C4-2B (cell line): ENCODE measurements at regions not wholly inside any gene's neighbourhood (a gene's known extent, or its start where the extent isn't known, plus 50 kb on each side); places are given as distances from the start of the nearest gene placed in this dataset.

Experiments
- H3K27ac ChIP-seq: fragments of 450-650 bp; 2 replicates; pipeline ENCODE4 v1.5.1; 2017
- CTCF ChIP-seq: fragments of 450-650 bp; conservative IDR thresholded peaks from 2 replicates; pipeline ENCODE4 v1.5.1; 2017; ENCODE audit warnings: mild to moderate bottlenecking
- ZFX ChIP-seq: fragments of 450-650 bp; IDR thresholded peaks from 2 replicates; pipeline ENCODE4 v1.6.1; 2017

DNA sequence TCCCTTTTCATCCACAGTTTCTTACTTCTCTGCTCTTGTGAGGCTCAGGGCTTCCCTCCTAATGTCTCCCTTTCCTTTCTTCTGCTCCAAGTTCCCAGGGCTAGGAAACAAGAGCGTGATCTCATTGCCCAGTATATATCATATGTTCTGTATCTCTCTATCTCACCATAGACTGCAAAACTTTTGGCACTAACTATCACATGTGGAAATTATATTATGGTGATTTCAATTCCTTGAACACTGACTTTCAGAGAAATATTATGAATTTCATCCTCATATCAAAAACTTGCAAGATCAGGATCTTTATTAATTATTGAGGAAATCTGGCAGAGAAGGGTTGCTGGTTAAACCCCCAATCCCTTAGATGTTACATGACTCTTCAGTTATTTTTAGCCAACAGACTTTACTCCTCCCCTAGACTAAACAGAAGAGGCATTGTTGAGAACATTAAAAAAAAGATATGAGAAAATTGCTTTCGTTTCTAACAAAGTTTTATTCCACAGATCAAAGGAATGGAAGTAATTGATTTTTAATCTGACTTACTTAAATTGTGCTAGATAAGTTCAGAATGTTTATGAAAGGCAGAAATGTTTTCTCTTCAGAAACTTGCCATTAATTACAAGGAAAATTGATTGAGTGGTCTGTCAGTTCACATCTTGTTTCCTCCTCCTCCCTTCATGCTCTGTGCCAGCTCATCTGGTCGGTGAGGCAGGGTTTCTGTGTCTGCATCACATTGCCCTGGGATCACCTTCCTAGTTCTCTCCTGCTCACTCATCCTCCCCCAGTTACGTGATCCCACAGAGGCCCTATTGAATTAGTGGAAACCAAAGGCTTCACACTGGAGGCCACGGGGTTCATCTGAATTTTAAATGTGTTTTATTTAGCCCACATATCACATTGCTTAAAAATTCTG, 378.5 kb downstream of the LMO7 start:
- TF ChIP-seq ZFX: no peak
- TF ChIP-seq CTCF: no peak
- H3K27ac ChIP-seq: no peak overlapping the region

GRCh38 chr13:76012091-76012721, 376.1 kb downstream of the LMO7 start:
- no peak for TF ChIP-seq CTCF
- no peak for TF ChIP-seq ZFX
- H3K27ac ChIP-seq: no peak overlapping the region

GRCh38 chr13:76009267-76009890, 373.2 kb downstream of the LMO7 start:
- TF ChIP-seq ZFX (no peak), CTCF (no peak)
- no peak overlapping the region for H3K27ac ChIP-seq

GRCh38 chr13:76004416-76004815, 368.3 kb downstream of the LMO7 start:
- no peak overlapping the region for H3K27ac ChIP-seq
- TF ChIP-seq CTCF (no peak), ZFX (no peak)

DNA sequence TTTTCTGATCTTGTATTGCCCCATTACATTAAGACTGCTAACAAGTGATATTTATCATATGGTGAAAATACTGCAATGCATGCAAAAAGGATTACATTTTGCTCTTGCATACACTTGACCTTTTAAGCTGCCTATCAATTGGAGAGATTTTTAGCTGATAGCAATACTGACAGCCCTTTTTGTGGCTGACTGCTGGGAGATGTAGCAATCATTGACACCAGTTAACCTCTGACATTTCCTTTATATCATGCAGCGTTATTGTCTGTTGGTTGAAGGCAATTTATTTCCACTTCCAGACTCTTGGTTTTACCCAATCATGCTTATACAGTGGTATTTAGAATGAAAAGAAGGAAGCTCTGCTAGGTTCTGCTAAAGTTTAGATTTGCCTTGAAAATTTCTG, 364.0 kb downstream of the LMO7 start:
- no peak overlapping the region for H3K27ac ChIP-seq
- no peak for TF ChIP-seq ZFX
- TF ChIP-seq CTCF: no peak

DNA sequence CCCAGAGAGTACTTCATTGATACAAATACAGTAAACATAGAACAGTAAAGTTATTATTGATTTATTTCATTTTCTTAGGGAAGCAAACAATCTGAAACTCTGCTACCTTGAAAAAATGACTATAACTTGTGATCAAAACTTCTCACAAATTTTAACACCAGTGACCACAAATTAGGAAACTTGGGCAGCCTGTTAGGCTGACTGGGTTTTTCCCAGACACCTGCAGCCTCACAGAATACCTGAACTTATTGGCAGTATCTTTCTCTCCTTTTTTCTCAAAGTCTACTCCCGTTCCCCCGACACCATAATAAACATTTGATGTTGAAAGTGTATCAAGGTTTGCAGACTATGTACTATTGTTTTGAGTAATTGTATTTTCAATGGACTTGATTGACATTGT, 360.5 kb downstream of the LMO7 start:
- TF ChIP-seq ZFX: no peak
- no peak for TF ChIP-seq CTCF
- H3K27ac ChIP-seq: no peak overlapping the region

DNA sequence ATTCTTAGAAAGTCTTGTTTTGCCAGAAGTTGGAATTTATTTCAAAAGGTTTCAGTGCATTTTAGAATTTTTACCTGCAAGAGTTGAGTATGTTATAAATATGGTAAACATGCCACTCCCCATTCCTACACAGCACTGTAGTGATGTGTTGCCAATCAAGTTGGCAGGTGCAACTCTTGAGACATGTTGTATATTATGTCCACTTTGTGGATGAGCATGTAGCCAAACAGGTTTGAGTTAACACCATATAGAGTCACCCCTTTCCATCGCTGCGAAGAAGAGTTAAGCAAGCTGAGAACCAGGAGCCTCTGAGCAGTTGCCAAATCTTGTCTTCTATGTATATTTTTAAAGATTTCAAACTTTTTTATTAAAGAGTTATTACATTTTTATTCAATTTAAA, 359.8 kb downstream of the LMO7 start:
- no peak for TF ChIP-seq CTCF
- no peak for TF ChIP-seq ZFX

More for the DNA sequence above, 359.8 kb downstream of the LMO7 start:
- no peak overlapping the region for H3K27ac ChIP-seq
